ENCODE measurements at regions not wholly inside any gene's neighbourhood (a gene's known extent, or its start where the extent isn't known, plus 50 kb on each side); places are given as distances from the start of the nearest gene placed in this dataset.
"Not testable (repeated sequence)": the region's sequence is repeated elsewhere in the genome, so short reads cannot be mapped to it uniquely, and the experiment has no call there.

DNA sequence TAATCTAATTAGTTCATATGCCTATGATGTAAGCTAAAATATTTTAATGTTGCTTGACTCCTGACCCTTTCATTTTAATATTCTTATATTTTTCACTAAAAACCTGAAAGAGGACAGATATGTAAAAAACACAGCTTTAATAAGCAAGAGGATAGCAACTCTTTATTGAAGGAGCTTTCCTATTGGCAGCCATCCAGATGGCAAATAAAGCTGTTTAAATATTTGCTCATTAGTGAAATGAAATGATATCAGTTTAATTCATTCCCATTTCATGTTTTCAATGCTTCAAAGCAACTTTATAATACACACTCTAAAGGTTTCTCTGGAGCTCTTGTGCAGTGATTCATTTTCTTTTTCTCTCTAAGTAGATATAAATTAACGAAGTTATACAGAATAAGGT lies 473.4 kb downstream of the PCDH7 start:
- no peak for ATAC-seq
- no peak for TF ChIP-seq CTCF (IDR thresholded peaks at IDR 0.05 in 4 of 5, conservative IDR thresholded peaks at IDR 0.05 in 1 of 5)
- no peak for TF ChIP-seq POLR2A (IDR thresholded peaks at IDR 0.05)
- H3K27ac ChIP-seq = no peak overlapping the region
- H3K27me3 ChIP-seq = no peaks in the 10 kb centered on the region
- no peaks in the 10 kb centered on the region for H3K36me3 ChIP-seq
- intact Hi-C loops (cut with DNase I; ENCODE audit: low total_unique reads) = no loop called here
- H3K9me3 ChIP-seq = no peaks in the 10 kb centered on the region
- no peak for DNase-seq
- no peaks in the 10 kb centered on the region for H3K4me1 ChIP-seq
- in situ Hi-C loops (cut with MboI; ENCODE audit: low sequenced_read_pairs in 4 of 4) = no loop called here
- no peak overlapping the region for H3K4me3 ChIP-seq

GRCh38 chr4:31194823-31195222 lies 474.7 kb downstream of the PCDH7 start:
- H3K36me3 ChIP-seq = no peaks in the 10 kb centered on the region
- H3K4me1 ChIP-seq = no peaks in the 10 kb centered on the region
- in situ Hi-C loops (cut with MboI; ENCODE audit: low sequenced_read_pairs in 4 of 4) = no loop called here
- H3K27ac ChIP-seq = no peak overlapping the region
- no peak for DNase-seq
- H3K9me3 ChIP-seq = no peaks in the 10 kb centered on the region
- no peak for TF ChIP-seq CTCF (IDR thresholded peaks at IDR 0.05 in 4 of 5, conservative IDR thresholded peaks at IDR 0.05 in 1 of 5)
- no peak for TF ChIP-seq POLR2A (IDR thresholded peaks at IDR 0.05)
- H3K4me3 ChIP-seq = no peak overlapping the region
- ATAC-seq = no peak
- no peaks in the 10 kb centered on the region for H3K27me3 ChIP-seq
- intact Hi-C loops (cut with DNase I; ENCODE audit: low total_unique reads) = no loop called here

DNA sequence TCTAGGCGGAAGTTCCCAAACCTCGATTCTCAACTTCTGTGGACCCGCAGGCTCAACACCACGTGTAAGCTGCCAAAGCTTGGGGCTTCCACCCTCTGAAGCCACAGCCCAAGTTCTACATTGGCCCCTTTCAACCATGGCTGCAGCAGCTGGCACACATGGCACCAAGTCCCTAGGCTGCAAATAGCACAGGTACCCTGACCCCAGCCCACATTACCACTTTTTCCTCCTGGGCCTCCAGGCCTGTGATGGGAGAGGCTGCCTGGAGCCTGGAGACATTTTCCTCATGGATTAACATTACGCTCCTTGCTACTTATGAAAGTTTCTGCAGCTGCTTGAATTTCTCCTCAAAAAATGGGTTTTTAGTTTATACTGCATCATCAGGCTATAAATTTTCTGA lies 479.5 kb downstream of the PCDH7 start:
- Histone ChIP-seq H3K36me3 (no peaks in the 10 kb centered on the region), H3K4me3 (no peak overlapping the region), H3K9me3 (no peaks in the 10 kb centered on the region), H3K4me1 (no peaks in the 10 kb centered on the region), H3K27ac (no peak overlapping the region), H3K27me3 (no peaks in the 10 kb centered on the region)
- in situ Hi-C loops (cut with MboI; ENCODE audit: low sequenced_read_pairs in 4 of 4) (no loop called here), intact Hi-C loops (cut with DNase I; ENCODE audit: low total_unique reads) (no loop called here)
- TF ChIP-seq POLR2A (IDR thresholded peaks at IDR 0.05) (no peak), CTCF (IDR thresholded peaks at IDR 0.05 in 4 of 5, conservative IDR thresholded peaks at IDR 0.05 in 1 of 5) (no peak)
- DNase-seq (no peak), ATAC-seq (no peak)

- H3K27ac ChIP-seq; H3K4me1 ChIP-seq; H3K4me3 ChIP-seq; H3K36me3 ChIP-seq; intact Hi-C loops (cut with DNase I; ENCODE audit: low total_unique reads); in situ Hi-C loops (cut with MboI; ENCODE audit: low sequenced_read_pairs in 4 of 4); DNase-seq; ATAC-seq; H3K9me3 ChIP-seq; H3K27me3 ChIP-seq: not testable (repeated sequence)
Observed at GRCh38 chr4:31202054-31202453, 481.9 kb downstream of the PCDH7 start.

GRCh38 chr4:31204874-31205273 lies 484.7 kb downstream of the PCDH7 start:
- ATAC-seq = no peak
- Histone ChIP-seq H3K27me3 (no peaks in the 10 kb centered on the region), H3K4me1 (no peaks in the 10 kb centered on the region), H3K4me3 (no peak overlapping the region), H3K27ac (no peak overlapping the region), H3K9me3 (no peaks in the 10 kb centered on the region), H3K36me3 (no peaks in the 10 kb centered on the region)
- TF ChIP-seq POLR2A (IDR thresholded peaks at IDR 0.05) (no peak), CTCF (IDR thresholded peaks at IDR 0.05 in 4 of 5, conservative IDR thresholded peaks at IDR 0.05 in 1 of 5) (no peak)
- intact Hi-C loops (cut with DNase I; ENCODE audit: low total_unique reads) = no loop called here
- in situ Hi-C loops (cut with MboI; ENCODE audit: low sequenced_read_pairs in 4 of 4) = no loop called here
- DNase-seq = no peak
